IMR-90 (cell line): ENCODE measurements at regions not wholly inside any gene's neighbourhood (a gene's known extent, or its start where the extent isn't known, plus 50 kb on each side); places are given as distances from the start of the nearest gene placed in this dataset.

Experiments
- BHLHE40 ChIP-seq: fragments of 150-350 bp; IDR thresholded peaks from 2 replicates; pipeline ENCODE4 v1.6.1; 2016; ENCODE audit warnings: mild to moderate bottlenecking, low read depth, low read length
- CEBPB ChIP-seq: IDR thresholded peaks from 2 replicates; pipeline ENCODE4 v1.6.1; 2012; ENCODE audit warnings: low read depth, low read length, improper control_type of control experiment
- CHD1 ChIP-seq: IDR thresholded peaks from 2 replicates; pipeline ENCODE4 v1.6.1; 2012; ENCODE audit warnings: low read depth, low read length, improper control_type of control experiment
- FOS ChIP-seq: fragments of 150-350 bp; IDR thresholded peaks from 2 replicates; pipeline ENCODE4 v1.6.1; 2016; ENCODE audit warnings: low read depth, low read length
- MAFK ChIP-seq: IDR thresholded peaks from 2 replicates; pipeline ENCODE4 v1.6.1; 2012; ENCODE audit warnings: low read depth, low read length, improper control_type of control experiment
- POLR2A ChIP-seq: IDR thresholded peaks from 2 replicates; pipeline ENCODE4 v1.6.1; 2012; ENCODE audit warnings: mild to moderate bottlenecking, low read depth, low read length
- RAD21 ChIP-seq: IDR thresholded peaks from 2 replicates; pipeline ENCODE4 v1.6.1; 2012; ENCODE audit warnings: low read length, improper control_type of control experiment
- TF ChIP-seq, protein P1 (sequence below): fragments of 150-350 bp; IDR thresholded peaks from 2 replicates; pipeline ENCODE4 v1.6.1; 2017; ENCODE audit warnings: mild to moderate bottlenecking, antibody characterized with exemption, low read length, low read depth
- TF ChIP-seq, protein P2 (sequence below): conservative IDR thresholded peaks from 2 replicates; pipeline ENCODE4 v1.5.1; 2012; ENCODE audit warnings: mild to moderate bottlenecking, low read depth, low read length, improper control_type of control experiment
- TF ChIP-seq, protein P3 (sequence below): fragments of 150-350 bp; IDR thresholded peaks from 2 replicates; pipeline ENCODE4 v1.6.1; 2016; ENCODE audit warnings: low read depth, mild to moderate bottlenecking, low read length, moderate library complexity, borderline replicate concordance

DNA sequence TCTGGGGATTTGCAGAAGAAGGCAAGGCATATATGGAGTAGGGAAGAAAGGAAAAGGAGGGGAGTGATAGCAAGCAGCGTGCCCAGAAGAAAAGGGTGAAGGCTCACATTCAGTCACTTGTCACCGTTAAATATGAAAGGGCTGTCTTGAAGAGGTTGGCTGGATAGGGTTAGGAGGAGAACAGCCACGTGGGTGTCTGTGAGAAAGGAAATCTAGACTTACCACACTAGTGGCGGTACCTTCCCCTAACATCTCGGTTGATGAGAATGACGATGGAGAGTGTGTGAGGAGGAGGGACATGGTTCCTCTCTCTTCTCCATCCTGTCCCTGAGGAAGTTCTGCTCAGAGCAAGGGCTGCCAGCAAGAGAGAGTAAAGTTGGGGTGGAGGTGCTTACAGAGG lies 74.3 kb upstream of the CCN6 start:
- TF ChIP-seq, protein P1, sequence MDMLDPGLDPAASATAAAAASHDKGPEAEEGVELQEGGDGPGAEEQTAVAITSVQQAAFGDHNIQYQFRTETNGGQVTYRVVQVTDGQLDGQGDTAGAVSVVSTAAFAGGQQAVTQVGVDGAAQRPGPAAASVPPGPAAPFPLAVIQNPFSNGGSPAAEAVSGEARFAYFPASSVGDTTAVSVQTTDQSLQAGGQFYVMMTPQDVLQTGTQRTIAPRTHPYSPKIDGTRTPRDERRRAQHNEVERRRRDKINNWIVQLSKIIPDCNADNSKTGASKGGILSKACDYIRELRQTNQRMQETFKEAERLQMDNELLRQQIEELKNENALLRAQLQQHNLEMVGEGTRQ, result no peak
- TF ChIP-seq, protein P2, sequence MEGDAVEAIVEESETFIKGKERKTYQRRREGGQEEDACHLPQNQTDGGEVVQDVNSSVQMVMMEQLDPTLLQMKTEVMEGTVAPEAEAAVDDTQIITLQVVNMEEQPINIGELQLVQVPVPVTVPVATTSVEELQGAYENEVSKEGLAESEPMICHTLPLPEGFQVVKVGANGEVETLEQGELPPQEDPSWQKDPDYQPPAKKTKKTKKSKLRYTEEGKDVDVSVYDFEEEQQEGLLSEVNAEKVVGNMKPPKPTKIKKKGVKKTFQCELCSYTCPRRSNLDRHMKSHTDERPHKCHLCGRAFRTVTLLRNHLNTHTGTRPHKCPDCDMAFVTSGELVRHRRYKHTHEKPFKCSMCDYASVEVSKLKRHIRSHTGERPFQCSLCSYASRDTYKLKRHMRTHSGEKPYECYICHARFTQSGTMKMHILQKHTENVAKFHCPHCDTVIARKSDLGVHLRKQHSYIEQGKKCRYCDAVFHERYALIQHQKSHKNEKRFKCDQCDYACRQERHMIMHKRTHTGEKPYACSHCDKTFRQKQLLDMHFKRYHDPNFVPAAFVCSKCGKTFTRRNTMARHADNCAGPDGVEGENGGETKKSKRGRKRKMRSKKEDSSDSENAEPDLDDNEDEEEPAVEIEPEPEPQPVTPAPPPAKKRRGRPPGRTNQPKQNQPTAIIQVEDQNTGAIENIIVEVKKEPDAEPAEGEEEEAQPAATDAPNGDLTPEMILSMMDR, result no peak
- no peak for TF ChIP-seq MAFK
- TF ChIP-seq, protein P3, sequence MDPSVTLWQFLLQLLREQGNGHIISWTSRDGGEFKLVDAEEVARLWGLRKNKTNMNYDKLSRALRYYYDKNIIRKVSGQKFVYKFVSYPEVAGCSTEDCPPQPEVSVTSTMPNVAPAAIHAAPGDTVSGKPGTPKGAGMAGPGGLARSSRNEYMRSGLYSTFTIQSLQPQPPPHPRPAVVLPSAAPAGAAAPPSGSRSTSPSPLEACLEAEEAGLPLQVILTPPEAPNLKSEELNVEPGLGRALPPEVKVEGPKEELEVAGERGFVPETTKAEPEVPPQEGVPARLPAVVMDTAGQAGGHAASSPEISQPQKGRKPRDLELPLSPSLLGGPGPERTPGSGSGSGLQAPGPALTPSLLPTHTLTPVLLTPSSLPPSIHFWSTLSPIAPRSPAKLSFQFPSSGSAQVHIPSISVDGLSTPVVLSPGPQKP, result no peak
- TF ChIP-seq POLR2A, result no peak
- no peak for TF ChIP-seq RAD21
- no peak for TF ChIP-seq BHLHE40
- TF ChIP-seq CEBPB, result no peak
- no peak for TF ChIP-seq FOS
- no peak for TF ChIP-seq CHD1
